T-helper 1 cell (primary cell): ENCODE measurements at regions not wholly inside any gene's neighbourhood (a gene's known extent, or its start where the extent isn't known, plus 50 kb on each side); places are given as distances from the start of the nearest gene placed in this dataset.

Experiments used
- DNase-seq, 5 donors: peaks; one replicate each; pipeline ENCODE4 v3.0.0-alpha.2; 2012 to 2020

DNA sequence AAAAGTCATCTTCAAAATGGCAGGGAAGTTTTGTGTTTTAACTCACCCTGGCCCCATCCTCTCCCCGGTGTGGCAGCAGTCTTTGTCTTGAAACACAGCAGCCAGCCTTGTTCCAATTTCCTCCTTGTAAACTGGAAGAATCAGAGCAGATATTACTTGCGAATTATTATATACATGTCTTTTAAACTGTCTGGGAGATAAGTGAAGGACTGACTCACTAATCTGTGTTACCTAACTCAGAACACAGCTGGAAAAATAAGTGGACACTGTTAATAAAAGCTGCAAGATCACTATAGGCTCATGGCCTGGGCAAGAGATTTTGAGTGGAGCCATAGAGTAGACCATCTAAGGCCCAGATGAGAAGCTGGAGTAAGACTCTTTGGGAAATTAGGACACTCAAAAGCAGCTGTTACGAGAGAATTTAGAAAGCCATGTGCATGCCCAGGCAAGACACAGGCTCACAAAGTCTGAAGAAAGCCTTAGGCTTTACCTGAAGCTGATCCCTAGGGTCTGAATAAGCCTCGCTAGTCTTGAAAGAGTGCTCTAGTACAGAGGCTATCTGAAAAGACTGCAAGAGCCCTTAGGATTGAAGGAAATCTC is 233.0 kb upstream of the RAB4A start:
- no peak for DNase-seq

DNA sequence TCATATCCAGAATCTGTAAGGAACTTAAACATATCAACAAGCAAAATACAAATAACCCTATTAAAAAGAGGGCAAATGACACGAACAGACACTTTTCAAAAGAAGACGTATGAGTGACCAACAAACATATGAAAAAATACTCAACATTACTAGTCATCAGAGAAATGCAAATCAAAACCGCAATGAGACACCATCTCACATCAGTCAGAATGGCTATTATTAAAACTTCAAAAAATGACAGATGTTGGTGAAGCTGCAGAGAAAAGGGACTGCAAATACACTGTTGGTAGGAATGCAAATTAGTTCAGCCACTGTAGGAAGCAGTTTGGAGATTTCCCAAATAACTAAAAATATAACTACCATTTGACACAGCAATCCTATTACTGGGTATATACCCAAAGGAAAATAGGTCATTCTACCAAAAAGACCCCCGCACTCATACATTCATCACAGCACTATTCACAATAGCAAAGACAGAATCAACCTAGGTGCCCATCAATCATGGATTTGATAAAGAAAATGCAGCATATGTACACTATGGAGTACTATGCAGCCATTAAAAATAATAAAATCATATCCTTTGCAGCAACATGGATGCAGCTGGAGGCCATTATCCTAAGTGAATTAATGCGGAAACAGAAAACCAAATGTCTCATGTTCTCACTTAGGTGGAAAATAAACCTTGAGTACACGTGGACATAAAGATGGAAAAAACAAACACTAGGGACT is 230.1 kb upstream of the RAB4A start:
- DNase-seq: no peak

DNA sequence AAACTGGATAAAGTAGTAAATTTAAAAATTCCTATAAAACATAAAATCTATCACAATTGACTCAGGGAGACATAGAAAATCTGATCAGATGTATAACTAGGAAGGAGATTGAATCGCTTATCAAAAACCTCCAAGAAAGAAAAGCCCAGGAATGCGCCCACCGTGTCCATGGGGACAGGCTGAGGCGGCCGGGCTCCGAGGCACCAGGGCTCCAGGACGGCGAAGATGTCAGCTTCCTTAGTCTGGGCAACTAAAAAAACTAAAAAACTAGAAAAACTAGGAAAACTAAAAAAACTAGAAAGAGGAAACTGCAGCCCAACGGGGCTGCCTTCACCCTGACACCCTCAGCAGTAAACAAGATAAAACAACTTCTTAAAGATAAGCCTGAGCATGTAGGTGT is 229.0 kb upstream of the RAB4A start:
- no peak for DNase-seq

DNA sequence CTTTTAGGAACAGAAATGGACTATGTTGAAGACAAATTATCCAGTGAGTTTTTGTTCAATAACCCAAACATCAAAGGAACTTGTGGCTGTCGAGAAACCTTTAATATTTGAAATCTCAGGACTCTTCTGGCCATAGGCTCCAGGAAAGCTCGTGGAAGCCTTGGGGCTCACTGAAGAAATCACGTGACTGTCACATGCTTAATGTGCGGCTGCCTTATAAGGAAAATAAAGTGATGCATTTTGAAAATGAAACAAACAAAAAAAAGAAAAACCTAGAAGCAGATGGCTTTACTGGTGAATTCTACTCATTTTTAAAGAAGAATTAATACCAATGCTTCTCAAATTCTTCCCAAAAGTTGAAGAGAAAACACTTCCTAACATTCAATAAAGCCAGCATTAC is 228.4 kb upstream of the RAB4A start:
- no peak for DNase-seq

GRCh38 chr1:229043115-229043514 is 227.8 kb upstream of the RAB4A start:
- no peak for DNase-seq

DNA sequence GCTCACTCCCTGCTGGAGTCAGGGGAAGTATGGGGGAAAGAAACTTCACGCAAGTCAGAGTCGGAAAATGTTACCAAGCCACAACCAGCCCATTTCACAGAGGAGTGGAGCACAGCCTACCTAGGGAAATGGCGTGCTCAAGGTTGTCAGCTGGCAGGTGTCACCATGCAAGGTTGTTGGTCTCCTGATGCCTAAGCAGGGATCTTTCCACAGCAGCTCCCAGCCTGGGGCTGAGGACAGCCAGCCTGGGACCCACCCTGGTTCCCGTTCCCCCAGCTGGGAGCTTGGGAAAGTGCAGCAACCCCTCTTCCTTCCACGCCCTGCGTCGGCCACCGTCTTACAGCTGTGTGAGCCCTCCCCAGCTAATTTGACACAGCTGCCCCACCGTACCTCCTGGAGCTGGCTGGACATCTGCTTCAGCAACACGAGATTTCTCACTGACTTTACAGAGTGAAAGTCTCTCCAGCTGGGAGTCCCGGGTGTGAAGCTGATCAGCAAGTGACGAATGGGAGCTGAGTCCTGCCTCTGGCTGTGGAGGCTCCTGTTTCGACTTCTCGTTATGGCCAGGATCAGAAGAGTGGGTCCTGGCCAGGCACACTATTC is 224.6 kb upstream of the RAB4A start:
- no peak for DNase-seq

DNA sequence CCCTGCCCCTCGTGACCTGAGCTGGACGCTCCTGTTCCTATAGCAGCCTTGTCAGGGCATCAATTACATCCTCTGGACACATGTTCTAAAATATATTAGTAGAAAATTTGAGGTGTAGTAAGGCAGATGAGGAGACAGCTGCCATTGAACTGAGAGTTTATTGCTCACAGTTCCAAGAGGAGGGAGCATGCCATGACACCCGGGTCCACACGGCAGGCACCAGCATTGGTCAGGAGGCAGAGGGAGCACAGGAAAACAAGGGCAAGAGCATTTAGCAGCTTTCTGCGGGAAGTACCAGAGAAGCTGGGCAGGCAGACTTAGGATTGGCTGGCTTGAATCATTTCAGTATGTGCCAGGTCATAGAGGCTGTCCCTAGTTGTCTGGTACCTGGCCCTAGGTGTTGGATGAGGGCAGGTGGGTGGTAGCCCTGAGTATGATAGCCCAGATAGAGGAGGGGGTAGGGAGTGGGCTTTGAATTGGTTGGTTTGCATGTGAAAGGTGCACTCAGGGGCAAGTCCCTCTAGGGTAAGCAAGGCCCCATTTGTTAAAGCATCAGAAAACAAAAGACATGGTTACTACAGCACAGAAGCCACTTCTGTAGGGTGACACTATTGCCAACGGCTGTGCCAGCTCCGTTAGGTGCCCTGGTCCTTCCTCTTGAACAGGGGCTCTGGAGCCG is 223.6 kb upstream of the RAB4A start:
- DNase-seq: no peak

- DNase-seq: no peak
These were observed 222.9 kb upstream of the RAB4A start for GRCh38 chr1:229047840-229048620.

- no peak for DNase-seq
These were observed 222.0 kb upstream of the RAB4A start for GRCh38 chr1:229048896-229049295.

DNA sequence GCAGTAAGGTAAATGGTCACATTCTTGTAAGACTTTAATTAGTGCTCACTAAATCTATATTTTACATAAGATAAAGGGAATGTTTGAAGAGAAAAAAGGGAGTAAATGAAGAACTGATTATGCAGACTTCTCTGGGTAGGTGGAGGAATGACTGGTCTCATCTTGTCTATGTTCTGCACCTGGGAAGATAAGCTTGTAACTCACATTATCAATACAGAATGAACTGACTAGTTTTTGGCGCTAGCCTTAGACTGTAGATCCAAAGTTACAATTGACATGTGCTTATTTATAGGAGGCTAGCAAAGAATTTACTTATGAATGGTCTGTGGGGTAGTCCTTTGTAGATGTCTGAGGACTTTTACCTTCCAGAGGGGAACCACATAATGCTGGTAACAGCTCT is 214.9 kb upstream of the RAB4A start:
- no peak for DNase-seq

DNA sequence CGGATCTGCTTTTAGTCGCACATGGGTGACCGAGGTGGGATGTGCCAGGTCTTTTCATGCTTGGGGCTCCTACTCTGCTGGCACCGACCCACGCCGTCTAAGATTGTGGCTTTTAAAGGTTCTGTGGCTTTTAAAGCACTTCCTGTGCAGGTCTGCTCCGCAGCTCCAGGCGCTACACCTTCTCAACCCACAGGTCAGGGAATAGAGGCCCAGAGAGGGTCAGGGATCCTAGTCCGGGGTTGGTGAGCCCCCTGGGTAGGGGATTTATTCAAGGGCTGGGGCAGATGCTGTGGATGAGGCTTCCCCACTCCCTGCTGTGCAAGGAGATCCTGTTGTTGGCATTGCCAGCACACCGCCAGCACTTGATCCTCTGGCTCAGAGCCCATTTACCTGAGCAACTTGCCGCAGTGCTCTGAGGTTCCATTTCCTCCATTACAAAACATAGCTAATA is 212.8 kb upstream of the RAB4A start:
- DNase-seq: peak in 2 of 5 donors; percentile 20 to 24

DNA sequence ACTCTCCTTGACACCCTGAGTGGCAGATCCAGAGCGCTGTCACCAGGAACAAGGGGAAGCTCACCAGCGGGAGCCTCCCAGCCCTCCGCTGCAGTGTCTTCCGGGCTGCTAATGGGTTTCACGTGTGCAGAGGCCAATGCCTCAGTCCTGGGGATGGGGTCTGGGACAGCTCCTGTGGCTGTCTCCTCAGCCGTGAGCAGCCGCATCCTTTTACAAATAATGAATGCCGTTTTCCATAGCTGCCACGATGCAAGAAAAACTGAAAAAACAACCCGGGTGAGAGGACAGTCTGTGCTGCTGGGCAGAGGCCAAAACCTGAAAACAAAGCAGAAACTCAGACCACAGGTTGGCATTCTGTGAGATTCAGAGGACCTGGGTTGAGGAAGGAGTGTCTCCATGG is 212.2 kb upstream of the RAB4A start:
- DNase-seq: no peak

- DNase-seq: peak in 1 of 5 donors; percentile 18
These were observed 211.0 kb upstream of the RAB4A start for GRCh38 chr1:229059671-229060539.

DNA sequence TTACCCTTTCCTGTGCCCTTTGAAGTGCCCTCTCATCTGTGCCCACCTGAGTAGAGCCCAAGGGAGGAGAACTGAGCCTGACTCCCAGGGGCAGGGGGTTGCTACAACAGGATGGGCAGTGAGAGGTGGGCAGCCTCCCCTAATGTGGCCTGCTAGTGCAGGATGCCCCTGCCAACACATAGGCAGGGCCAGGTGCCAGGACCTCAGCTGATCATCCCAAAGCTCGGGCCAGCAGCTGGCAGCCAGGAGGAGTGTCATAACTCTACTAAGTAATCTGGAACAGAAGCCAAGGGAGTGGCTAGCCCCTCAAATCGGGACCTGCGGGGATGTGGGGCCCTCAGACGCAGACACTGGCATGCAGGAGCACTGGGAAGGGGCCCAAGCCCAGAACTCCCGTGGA is 208.8 kb upstream of the RAB4A start:
- DNase-seq: no peak

GRCh38 chr1:229063154-229063773 is 207.6 kb upstream of the RAB4A start:
- no peak for DNase-seq

GRCh38 chr1:229064320-229065168 is 206.4 kb upstream of the RAB4A start:
- no peak for DNase-seq

DNA sequence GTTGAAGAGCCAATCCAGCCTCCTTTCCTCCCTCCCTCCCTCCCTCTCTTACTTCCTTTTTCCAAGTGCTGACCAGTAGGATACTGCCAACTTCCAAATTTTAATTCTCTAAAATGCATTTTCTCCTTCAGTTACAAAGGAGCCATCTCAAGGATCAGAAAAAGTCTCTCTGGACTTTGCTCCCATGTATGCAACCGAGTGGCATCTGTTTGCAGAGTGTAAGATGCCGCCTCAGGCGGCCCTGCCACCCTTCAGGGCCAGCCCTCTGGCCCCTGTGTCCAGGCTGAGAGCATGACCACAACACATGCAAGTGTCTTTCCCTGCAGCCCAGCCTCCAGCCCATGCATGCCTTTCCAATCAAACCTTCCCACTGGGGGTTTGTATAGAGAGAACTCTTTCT is 205.3 kb upstream of the RAB4A start:
- DNase-seq: no peak

- DNase-seq: no peak
These were observed 204.3 kb upstream of the RAB4A start for GRCh38 chr1:229066591-229066990.

DNA sequence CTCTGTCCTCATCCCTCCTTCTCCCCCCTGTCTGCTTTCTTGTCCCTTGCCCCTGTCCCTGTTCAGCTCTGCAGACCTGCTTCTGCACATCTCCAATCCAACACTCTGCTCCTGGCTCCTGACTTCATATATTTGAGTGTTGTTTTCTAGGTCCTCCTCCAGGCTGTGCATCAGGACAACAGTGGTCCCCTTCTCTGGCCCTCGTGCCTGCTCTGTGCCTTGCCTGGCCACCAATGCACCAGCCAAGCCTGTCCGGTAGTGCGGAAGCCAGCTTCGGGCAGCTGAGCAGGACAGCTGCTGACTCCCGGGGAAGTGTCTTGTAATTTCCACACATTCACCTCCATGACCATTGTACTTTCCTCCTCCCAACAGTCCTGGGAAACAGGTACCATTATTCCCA is 203.4 kb upstream of the RAB4A start:
- no peak for DNase-seq

GRCh38 chr1:229068270-229068987 is 202.5 kb upstream of the RAB4A start:
- DNase-seq: no peak
